Loucy (cell line): ENCODE measurements at regions not wholly inside any gene's neighbourhood (a gene's known extent, or its start where the extent isn't known, plus 50 kb on each side); places are given as distances from the start of the nearest gene placed in this dataset.

Experiments
- H2AFZ ChIP-seq: fragments of 200-600 bp; sonication (generic); 2 replicates; pipeline ENCODE4 v1.6.0; 2016; ENCODE audit warnings: antibody characterized with exemption, mild to moderate bottlenecking, low read length, moderate library complexity
- H3F3A ChIP-seq: fragments of 200-600 bp; 2 replicates; pipeline ENCODE4 v1.6.0; 2016; ENCODE audit warnings: antibody characterized with exemption, low read depth, mild to moderate bottlenecking
- H3K27me3 ChIP-seq: fragments of 200-600 bp; sonication (generic); 2 replicates; pipeline ENCODE4 v1.6.1; 2014; ENCODE audit warnings: low read length, mild to moderate bottlenecking; ENCODE audit not compliant: insufficient read depth, poor library complexity, severe bottlenecking
- H3K36me3 ChIP-seq: fragments of 200-600 bp; sonication (generic); 2 replicates; pipeline ENCODE4 v1.6.1; 2016; ENCODE audit warnings: low read length; ENCODE audit not compliant: insufficient read depth
- H3K4me1 ChIP-seq: fragments of 200-600 bp; sonication (generic); 2 replicates; pipeline ENCODE4 v1.5.1; 2014; ENCODE audit warnings: low read length, mild to moderate bottlenecking; ENCODE audit not compliant: insufficient read depth, poor library complexity, severe bottlenecking
- H3K4me2 ChIP-seq: fragments of 200-600 bp; sonication (generic); 2 replicates; pipeline ENCODE4 v1.6.0; 2014; ENCODE audit warnings: antibody characterized with exemption, low read length, low read depth, mild to moderate bottlenecking; ENCODE audit not compliant: poor library complexity, severe bottlenecking
- H3K4me3 ChIP-seq: fragments of 200-600 bp; sonication (generic); 2 replicates; pipeline ENCODE4 v1.5.1; 2014; ENCODE audit warnings: low read length, mild to moderate bottlenecking, mixed read lengths; ENCODE audit not compliant: poor library complexity, severe bottlenecking
- H3K79me2 ChIP-seq: fragments of 200-600 bp; sonication (generic); 2 replicates; pipeline ENCODE4 v1.6.1; 2014; ENCODE audit warnings: low read length; ENCODE audit not compliant: insufficient read depth
- H3K9ac ChIP-seq: fragments of 200-600 bp; sonication (generic); 2 replicates; pipeline ENCODE4 v1.6.0; 2014; ENCODE audit warnings: mild to moderate bottlenecking, low read depth, low read length, moderate library complexity; ENCODE audit not compliant: poor library complexity, severe bottlenecking
- H3K9me2 ChIP-seq: fragments of 200-600 bp; sonication (generic); replicated peaks from 2 replicates; pipeline ENCODE4 v1.6.1; 2016; ENCODE audit warnings: low read depth, low read length, mixed read lengths
- H3K9me3 ChIP-seq: fragments of 200-600 bp; sonication (generic); 2 replicates; pipeline ENCODE4 v1.6.1; 2014; ENCODE audit warnings: mild to moderate bottlenecking, antibody characterized with exemption, low read length, low read depth; ENCODE audit not compliant: insufficient read depth
- H4K20me1 ChIP-seq: fragments of 200-600 bp; sonication (generic); 2 replicates; pipeline ENCODE4 v1.6.0; 2014; ENCODE audit warnings: antibody characterized with exemption, low read length, mild to moderate bottlenecking; ENCODE audit not compliant: insufficient read depth, poor library complexity, severe bottlenecking
- EZH2phosphoT487 ChIP-seq: fragments of 200-600 bp; IDR thresholded peaks from 2 replicates; pipeline ENCODE4 v1.6.1; 2018; ENCODE audit warnings: antibody characterized with exemption, mild to moderate bottlenecking, moderate library complexity, borderline replicate concordance
- TF ChIP-seq, protein P1 (sequence below): fragments of 200-600 bp; sonication (generic); conservative IDR thresholded peaks from 2 replicates; pipeline ENCODE4 v1.5.1; 2014; ENCODE audit warnings: mild to moderate bottlenecking, antibody characterized with exemption, low read length

- Histone ChIP-seq H3K9me3 (no peaks in the 10 kb centered on the region), H3K4me2 (no peak overlapping the region), H2AFZ (no peak overlapping the region), H3K9me2 (no peaks in the 10 kb centered on the region; the same call in 1 of the 2 replicates), H3F3A (no peaks in the 10 kb centered on the region), H3K9ac (no peak overlapping the region), H4K20me1 (no peaks in the 10 kb centered on the region), H3K27me3 (no peaks in the 10 kb centered on the region), H3K4me3 (no peak overlapping the region), H3K36me3 (no peaks in the 10 kb centered on the region), H3K4me1 (no peaks in the 10 kb centered on the region), H3K79me2 (no peaks in the 10 kb centered on the region)
- TF ChIP-seq EZH2phosphoT487, result no peak
- TF ChIP-seq, protein P1, sequence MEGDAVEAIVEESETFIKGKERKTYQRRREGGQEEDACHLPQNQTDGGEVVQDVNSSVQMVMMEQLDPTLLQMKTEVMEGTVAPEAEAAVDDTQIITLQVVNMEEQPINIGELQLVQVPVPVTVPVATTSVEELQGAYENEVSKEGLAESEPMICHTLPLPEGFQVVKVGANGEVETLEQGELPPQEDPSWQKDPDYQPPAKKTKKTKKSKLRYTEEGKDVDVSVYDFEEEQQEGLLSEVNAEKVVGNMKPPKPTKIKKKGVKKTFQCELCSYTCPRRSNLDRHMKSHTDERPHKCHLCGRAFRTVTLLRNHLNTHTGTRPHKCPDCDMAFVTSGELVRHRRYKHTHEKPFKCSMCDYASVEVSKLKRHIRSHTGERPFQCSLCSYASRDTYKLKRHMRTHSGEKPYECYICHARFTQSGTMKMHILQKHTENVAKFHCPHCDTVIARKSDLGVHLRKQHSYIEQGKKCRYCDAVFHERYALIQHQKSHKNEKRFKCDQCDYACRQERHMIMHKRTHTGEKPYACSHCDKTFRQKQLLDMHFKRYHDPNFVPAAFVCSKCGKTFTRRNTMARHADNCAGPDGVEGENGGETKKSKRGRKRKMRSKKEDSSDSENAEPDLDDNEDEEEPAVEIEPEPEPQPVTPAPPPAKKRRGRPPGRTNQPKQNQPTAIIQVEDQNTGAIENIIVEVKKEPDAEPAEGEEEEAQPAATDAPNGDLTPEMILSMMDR, result no peak
Measured at GRCh38 chr4:36477861-36478260, 196.4 kb downstream of the DTHD1 start.

- H3K79me2 ChIP-seq, result no peaks in the 10 kb centered on the region
- no peaks in the 10 kb centered on the region for H3K9me2 ChIP-seq
- no peak overlapping the region for H3K9ac ChIP-seq
- no peaks in the 10 kb centered on the region for H3K4me1 ChIP-seq
- no peak for TF ChIP-seq EZH2phosphoT487
- TF ChIP-seq, protein P1, result no peak
- H2AFZ ChIP-seq, result no peak overlapping the region
- no peaks in the 10 kb centered on the region for H4K20me1 ChIP-seq
- no peak overlapping the region for H3K4me2 ChIP-seq
- H3F3A ChIP-seq, result no peaks in the 10 kb centered on the region
- no peaks in the 10 kb centered on the region for H3K9me3 ChIP-seq
- no peak overlapping the region for H3K4me3 ChIP-seq
- H3K27me3 ChIP-seq, result no peaks in the 10 kb centered on the region
- H3K36me3 ChIP-seq, result no peaks in the 10 kb centered on the region
Measured at GRCh38 chr4:36485885-36486284, 204.5 kb downstream of the DTHD1 start.

DNA sequence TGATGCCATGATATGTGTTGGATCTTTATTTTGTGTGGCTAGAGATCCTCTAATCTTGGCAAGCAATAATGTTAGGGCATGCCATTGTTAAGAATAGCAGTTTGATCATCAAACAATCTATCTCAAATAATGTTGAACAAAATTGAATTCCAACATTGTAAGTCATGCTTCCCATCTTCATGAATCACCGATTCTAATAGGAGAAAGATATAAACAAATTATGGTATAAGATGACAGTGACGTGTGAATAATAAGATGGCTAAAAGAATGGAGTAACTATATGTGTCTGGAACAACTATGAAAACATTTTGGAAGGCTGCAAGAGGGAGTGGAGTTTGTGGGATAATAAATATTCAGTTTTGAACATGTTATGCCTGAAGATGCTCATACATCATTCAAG is 208.4 kb downstream of the DTHD1 start:
- H3K36me3 ChIP-seq, result no peaks in the 10 kb centered on the region
- H2AFZ ChIP-seq, result no peak overlapping the region
- TF ChIP-seq EZH2phosphoT487, result no peak
- TF ChIP-seq, protein P1, result no peak
- H3K4me2 ChIP-seq, result no peak overlapping the region
- no peaks in the 10 kb centered on the region for H3K27me3 ChIP-seq
- H3K9me3 ChIP-seq, result no peaks in the 10 kb centered on the region
- no peaks in the 10 kb centered on the region for H4K20me1 ChIP-seq
- no peaks in the 10 kb centered on the region for H3F3A ChIP-seq
- no peaks in the 10 kb centered on the region for H3K9me2 ChIP-seq
- H3K4me3 ChIP-seq, result no peak overlapping the region
- H3K79me2 ChIP-seq, result no peaks in the 10 kb centered on the region
- H3K9ac ChIP-seq, result no peak overlapping the region
- H3K4me1 ChIP-seq, result no peaks in the 10 kb centered on the region
